Endothelial cell of umbilical vein (primary cell): ENCODE measurements at regions not wholly inside any gene's neighbourhood (a gene's known extent, or its start where the extent isn't known, plus 50 kb on each side); places are given as distances from the start of the nearest gene placed in this dataset.

ENCODE experiments used
- BruUV-seq: library from RNA; stranded (reverse); fragments of 400-500 nt; replicated peaks from 2 replicates; lab custom pipeline; 2021; lab: Mats Ljungman, UMichigan
- CTCF ChIA-PET: fragments of 300-600, 350-600 bp; sonication (Branson Sonifier 250); formaldehyde crosslinking; loops from one replicate; lab custom pipeline; 2021; ENCODE audit warnings: antibody characterized with exemption, inconsistent platforms; lab: Charles Lee
- POLR2A ChIA-PET: fragments of 300-600, 350-600 bp; sonication (Branson Sonifier 250); formaldehyde crosslinking; loops from one replicate; lab custom pipeline; 2021; ENCODE audit warnings: antibody characterized with exemption, inconsistent platforms; lab: Charles Lee
- DNase-seq: peaks from one replicate; pipeline ENCODE4 v3.0.0-alpha.2; 2011; ENCODE audit warnings: low read depth, low spot score
- FAIRE-seq: peaks from 2 replicates; lab custom pipeline; 2011; peaks lifted over from hg19 to GRCh38; lab: Jason Lieb, UNC
- H2AFZ ChIP-seq: 2 replicates; pipeline ENCODE4 v1.6.0; 2012; ENCODE audit warnings: low read depth, low read length, control low read depth, inconsistent platforms
- H3K27ac ChIP-seq: 2 replicates; pipeline ENCODE4 v1.5.1; 2011; ENCODE audit warnings: low read depth, mild to moderate bottlenecking, control low read depth, low read length, moderate library complexity; ENCODE audit not compliant: insufficient read depth
- H3K27me3 ChIP-seq, 2 experiments: 2 replicates each; pipeline versions ENCODE4 v1.6.0 to v1.6.1; 2011; ENCODE audit warnings: low read length in 2 of 2, mixed read lengths in 1 of 2; ENCODE audit not compliant: control insufficient read depth in 2 of 2, insufficient read depth in 2 of 2
- H3K36me3 ChIP-seq, 2 experiments: 2 replicates in 1 of 2; 3 replicates in 1 of 2; pipeline ENCODE4 v1.5.1; 2011; ENCODE audit warnings: low read length in 2 of 2, mild to moderate bottlenecking in 1 of 2, moderate library complexity in 1 of 2; ENCODE audit not compliant: control insufficient read depth in 2 of 2, insufficient read depth in 2 of 2; ENCODE audit errors: extremely low read depth in 1 of 2
- H3K4me1 ChIP-seq: 3 replicates; pipeline ENCODE4 v1.5.1; 2011; ENCODE audit warnings: mild to moderate bottlenecking, low read length; ENCODE audit not compliant: control insufficient read depth, insufficient read depth; ENCODE audit errors: extremely low read depth
- H3K4me2 ChIP-seq: 2 replicates; pipeline ENCODE4 v1.6.1; 2011; ENCODE audit warnings: low read length, control low read depth, mixed read lengths; ENCODE audit not compliant: insufficient read depth
- H3K4me3 ChIP-seq, 3 experiments: fragments of 200-600 bp in 1 of 3; sonication (generic), shearing (Covaris generic) in 1 of 3; replicated peaks in 1 of 3; 2 replicates each; pipeline ENCODE4 v1.5.1; 2011 to 2016; ENCODE audit warnings: control low read depth in 3 of 3, low read length in 3 of 3, mild to moderate bottlenecking in 2 of 3, inconsistent platforms in 1 of 3, low read depth in 1 of 3, moderate library complexity in 1 of 3; ENCODE audit not compliant: insufficient read depth in 1 of 3
- H3K79me2 ChIP-seq: 2 replicates; pipeline ENCODE4 v1.6.0; 2012; ENCODE audit warnings: low read length, inconsistent platforms; ENCODE audit not compliant: control insufficient read depth, insufficient read depth
- H3K9ac ChIP-seq: replicated peaks from 2 replicates; pipeline ENCODE3; 2011; ENCODE audit warnings: low read length, control low read depth; ENCODE audit not compliant: insufficient read depth; ENCODE audit errors: extremely low read depth
- H3K9me1 ChIP-seq: replicated peaks from 3 replicates; pipeline ENCODE4 v1.6.0; 2011; ENCODE audit warnings: mild to moderate bottlenecking, low read length; ENCODE audit not compliant: control insufficient read depth, insufficient read depth; ENCODE audit errors: extremely low read depth
- H3K9me3 ChIP-seq: replicated peaks from 2 replicates; pipeline ENCODE4 v1.5.1; 2012; ENCODE audit warnings: low read length, inconsistent platforms; ENCODE audit not compliant: control insufficient read depth, insufficient read depth
- H4K20me1 ChIP-seq: replicated peaks from 2 replicates; pipeline ENCODE3; 2011; ENCODE audit warnings: mild to moderate bottlenecking, low read length; ENCODE audit not compliant: control insufficient read depth, insufficient read depth; ENCODE audit errors: extremely low read depth
- FOS ChIP-seq: IDR thresholded peaks from 2 replicates; pipeline ENCODE4 v1.6.1; 2011; ENCODE audit warnings: mild to moderate bottlenecking, low read length, moderate library complexity, borderline replicate concordance; ENCODE audit not compliant: insufficient read depth
- GATA2 ChIP-seq: IDR thresholded peaks from 2 replicates; pipeline ENCODE4 v1.7.0; 2011; ENCODE audit warnings: low read depth, mild to moderate bottlenecking, moderate library complexity, mixed read lengths, low read length; ENCODE audit not compliant: insufficient read length, insufficient read depth
- JUN ChIP-seq: IDR thresholded peaks from 2 replicates; pipeline ENCODE4 v1.6.1; 2011; ENCODE audit warnings: borderline replicate concordance, low read depth; ENCODE audit not compliant: insufficient read length, insufficient read depth
- MYC ChIP-seq: IDR thresholded peaks from one replicate; pipeline ENCODE4 v1.6.1; 2011; ENCODE audit warnings: mild to moderate bottlenecking, low read depth, low read length
- POLR2A ChIP-seq: IDR thresholded peaks from 2 replicates; pipeline ENCODE4 v1.6.1; 2012; ENCODE audit warnings: low read depth, mild to moderate bottlenecking, control low read depth, low read length
- dilution Hi-C: fragments of 300-500 bp; cut with MboI; formaldehyde crosslinking; loops from one replicate; pipeline ENCODE4 v1.15.0; 2019; ENCODE audit warnings: low sequenced_read_pairs; ENCODE audit not compliant: extremely low pct_ligation_motif_present
- intact Hi-C: fragments of 100-400 bp; cut with micrococcal nuclease; formaldehyde crosslinking; loops from one replicate; pipeline ENCODE4 v1.10.0; 2022
- TF ChIP-seq, protein P1 (sequence below): IDR thresholded peaks from 2 replicates; pipeline ENCODE4 v1.6.1; 2011; ENCODE audit not compliant: insufficient read depth, insufficient read length
- TF ChIP-seq, protein P2 (sequence below), 2 donors: IDR thresholded peaks; 1 replicate in 1 of 2; 2 replicates in 1 of 2; pipeline ENCODE4 v1.5.1; 2011; ENCODE audit warnings: low read length in 2 of 2, mild to moderate bottlenecking in 2 of 2, moderate library complexity in 2 of 2, control low read depth in 1 of 2, inconsistent platforms in 1 of 2, low read depth in 1 of 2; ENCODE audit not compliant: insufficient read depth in 1 of 2; ENCODE audit errors: extremely low read depth in 1 of 2

DNA sequence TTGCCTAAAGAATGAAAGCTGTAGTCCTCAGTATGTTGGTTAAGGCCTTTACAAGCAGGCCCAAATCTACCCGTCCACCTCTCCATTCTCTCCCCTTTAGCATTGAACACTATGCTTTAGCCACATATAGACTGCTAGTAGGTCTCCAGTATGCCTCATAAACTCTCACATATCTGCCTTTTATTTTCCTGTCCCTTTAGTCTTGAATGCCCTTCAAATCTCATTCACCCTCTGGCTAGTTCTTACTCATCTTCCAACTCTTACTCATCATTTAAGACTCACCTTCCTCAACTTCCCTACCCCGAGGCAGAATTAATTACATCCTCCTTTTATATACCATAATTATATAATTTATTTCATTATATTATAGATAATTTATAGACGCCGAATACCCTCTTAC lies 78.7 kb upstream of the TSPAN2 start:
- no peak overlapping the region for H3K9ac ChIP-seq
- no peak overlapping the region for H3K4me2 ChIP-seq
- peaks cover 44% of the 10 kb centered on the region for H3K4me1 ChIP-seq
- dilution Hi-C loops = no loop called here
- no peak overlapping the region for H2AFZ ChIP-seq
- CTCF ChIA-PET = no interaction called here
- FAIRE-seq (no peak), DNase-seq (no peak)
- no peak overlapping the region for H3K27ac ChIP-seq
- BruUV-seq = no TSS peak
- H3K9me1 ChIP-seq = no peaks in the 10 kb centered on the region
- no peaks in the 10 kb centered on the region for H3K36me3 ChIP-seq
- H3K27me3 ChIP-seq = no peaks in the 10 kb centered on the region
- TF ChIP-seq POLR2A = no peak
- TF ChIP-seq, protein P1, sequence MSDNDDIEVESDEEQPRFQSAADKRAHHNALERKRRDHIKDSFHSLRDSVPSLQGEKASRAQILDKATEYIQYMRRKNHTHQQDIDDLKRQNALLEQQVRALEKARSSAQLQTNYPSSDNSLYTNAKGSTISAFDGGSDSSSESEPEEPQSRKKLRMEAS = no peak
- TF ChIP-seq MYC = no peak
- no peak for TF ChIP-seq JUN
- no peak for TF ChIP-seq FOS
- TF ChIP-seq, protein P2, sequence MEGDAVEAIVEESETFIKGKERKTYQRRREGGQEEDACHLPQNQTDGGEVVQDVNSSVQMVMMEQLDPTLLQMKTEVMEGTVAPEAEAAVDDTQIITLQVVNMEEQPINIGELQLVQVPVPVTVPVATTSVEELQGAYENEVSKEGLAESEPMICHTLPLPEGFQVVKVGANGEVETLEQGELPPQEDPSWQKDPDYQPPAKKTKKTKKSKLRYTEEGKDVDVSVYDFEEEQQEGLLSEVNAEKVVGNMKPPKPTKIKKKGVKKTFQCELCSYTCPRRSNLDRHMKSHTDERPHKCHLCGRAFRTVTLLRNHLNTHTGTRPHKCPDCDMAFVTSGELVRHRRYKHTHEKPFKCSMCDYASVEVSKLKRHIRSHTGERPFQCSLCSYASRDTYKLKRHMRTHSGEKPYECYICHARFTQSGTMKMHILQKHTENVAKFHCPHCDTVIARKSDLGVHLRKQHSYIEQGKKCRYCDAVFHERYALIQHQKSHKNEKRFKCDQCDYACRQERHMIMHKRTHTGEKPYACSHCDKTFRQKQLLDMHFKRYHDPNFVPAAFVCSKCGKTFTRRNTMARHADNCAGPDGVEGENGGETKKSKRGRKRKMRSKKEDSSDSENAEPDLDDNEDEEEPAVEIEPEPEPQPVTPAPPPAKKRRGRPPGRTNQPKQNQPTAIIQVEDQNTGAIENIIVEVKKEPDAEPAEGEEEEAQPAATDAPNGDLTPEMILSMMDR (IDR thresholded peaks at IDR 0.05; ENCODE audit: extremely low read depth in 1 of 2, insufficient read depth in 1 of 2, low read depth in 1 of 2, low read length in 2 of 2) = no peak
- TF ChIP-seq GATA2 = no peak
- no peaks in the 10 kb centered on the region for H3K9me3 ChIP-seq
- no peaks in the 10 kb centered on the region for H3K79me2 ChIP-seq
- no peak overlapping the region for H3K4me3 ChIP-seq
- H4K20me1 ChIP-seq = no peaks in the 10 kb centered on the region
- intact Hi-C loops = no loop called here
- POLR2A ChIA-PET = no interaction called here
